HG02798 (cell line): ENCODE measurements at regions not wholly inside any gene's neighbourhood (a gene's known extent, or its start where the extent isn't known, plus 50 kb on each side); places are given as distances from the start of the nearest gene placed in this dataset.
A peak's percentile ranks its signal among the peaks of the same experiment; 100 is the strongest.
"Not testable (repeated sequence)": the region's sequence is repeated elsewhere in the genome, so short reads cannot be mapped to it uniquely, and the experiment has no call there.

Experiments
- ATAC-seq: cut with Tn5 transposase; IDR thresholded peaks from one replicate; pipeline ENCODE4 v1.9.1; 2021; ENCODE audit warnings: mild to moderate bottlenecking; ENCODE audit not compliant: unreplicated experiment, poor library complexity

GRCh38 chr15:22002711-22003110 is 77.6 kb upstream of the OR4M2 start:
- not testable (repeated sequence) for ATAC-seq

GRCh38 chr15:21989117-21989516 is 91.2 kb upstream of the OR4M2 start:
- peak; percentile 62 for ATAC-seq

DNA sequence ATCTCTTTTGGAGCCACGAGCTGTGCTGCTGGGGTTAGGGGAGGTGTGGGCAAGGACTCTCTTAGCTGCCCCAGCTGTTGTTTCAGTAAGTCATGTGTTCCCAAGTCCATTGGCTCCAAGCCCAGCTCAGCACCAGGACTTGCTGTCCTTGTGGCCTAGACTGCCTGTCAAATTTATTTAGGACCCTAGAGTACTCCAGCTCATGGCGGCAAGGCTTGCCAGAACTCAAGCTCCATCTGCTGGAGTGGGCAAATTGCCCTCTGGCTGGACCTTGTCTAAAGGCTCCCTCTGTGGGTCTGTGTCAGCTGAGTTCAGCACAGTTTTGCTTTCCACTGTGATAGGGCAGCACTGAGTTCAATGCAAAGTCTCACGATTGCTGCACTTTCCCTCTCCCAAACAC is 96.5 kb upstream of the OR4M2 start:
- ATAC-seq: not testable (repeated sequence)

- ATAC-seq: not testable (repeated sequence)
Measured at GRCh38 chr15:21979960-21980359, 100.4 kb upstream of the OR4M2 start.

- not testable (repeated sequence) for ATAC-seq
Measured at GRCh38 chr15:21953713-21954112, 76.2 kb upstream of the POTEB start.

- not testable (repeated sequence) for ATAC-seq
Measured at GRCh38 chr15:21940302-21940701, 62.8 kb upstream of the POTEB start.
